Duodenal mucosa (tissue), 2 donors: ENCODE measurements at regions not wholly inside any gene's neighbourhood (a gene's known extent, or its start where the extent isn't known, plus 50 kb on each side); places are given as distances from the start of the nearest gene placed in this dataset.

Experiments
- H3K27ac ChIP-seq: one replicate; pipeline ENCODE4 v1.7.0; 2013; ENCODE audit warnings: low read depth, low read length
- H3K27me3 ChIP-seq, 2 donors: one replicate each; pipeline ENCODE4 v1.7.0; 2013; ENCODE audit warnings: low read length in 2 of 2, control low read depth in 1 of 2; ENCODE audit not compliant: insufficient read depth in 2 of 2, control insufficient read depth in 1 of 2
- H3K36me3 ChIP-seq, 2 donors: one replicate each; pipeline ENCODE4 v1.7.0; 2013; ENCODE audit warnings: low read length in 2 of 2, control low read depth in 1 of 2; ENCODE audit not compliant: insufficient read depth in 2 of 2, control insufficient read depth in 1 of 2
- H3K4me1 ChIP-seq, 2 donors: one replicate each; pipeline ENCODE4 v1.7.0; 2013; ENCODE audit warnings: low read length in 2 of 2, control low read depth in 1 of 2; ENCODE audit not compliant: insufficient read depth in 2 of 2, control insufficient read depth in 1 of 2
- H3K4me3 ChIP-seq, 2 donors: one replicate each; pipeline ENCODE4 v1.7.0; 2013; ENCODE audit warnings: low read length in 2 of 2, low read depth in 1 of 2
- H3K9ac ChIP-seq, 2 donors: one replicate each; pipeline ENCODE4 v1.7.0; 2013; ENCODE audit warnings: low read length in 2 of 2, low read depth in 1 of 2
- H3K9me3 ChIP-seq, 2 donors: one replicate each; pipeline ENCODE4 v1.7.0; 2013; ENCODE audit warnings: low read length in 2 of 2, control low read depth in 1 of 2; ENCODE audit not compliant: control insufficient read depth in 1 of 2

GRCh38 chr5:96128204-96128864 is 166.7 kb upstream of the ELL2 start:
- Histone ChIP-seq H3K9ac (no peak overlapping the region), H3K36me3 (no peaks in the 10 kb centered on the region), H3K9me3 (no peaks in the 10 kb centered on the region), H3K27ac (no peak overlapping the region), H3K4me3 (no peak overlapping the region), H3K4me1 (peaks cover 0 to 8% of the 10 kb centered on the region in 2 donors), H3K27me3 (no peaks in the 10 kb centered on the region)

DNA sequence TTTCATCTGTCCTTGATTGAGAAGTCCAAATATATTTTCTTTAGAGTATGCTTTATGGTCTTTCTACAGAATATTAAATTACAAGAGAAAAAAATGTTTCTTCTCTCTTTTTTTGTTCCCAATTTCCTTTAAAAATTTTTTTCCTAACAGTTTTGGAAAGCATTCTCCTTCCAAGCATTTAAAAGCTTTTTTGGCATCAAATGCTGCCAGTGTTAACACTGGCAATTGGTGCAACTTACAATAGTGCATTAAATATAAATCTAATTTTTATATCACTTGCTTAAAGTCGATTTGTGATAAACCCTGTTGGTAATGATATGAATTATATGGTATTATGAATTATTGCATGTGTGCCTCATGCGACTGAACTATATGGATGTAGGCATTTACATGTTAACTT is 165.9 kb upstream of the ELL2 start:
- Histone ChIP-seq H3K4me3 (no peak overlapping the region), H3K9ac (no peak overlapping the region), H3K27me3 (no peaks in the 10 kb centered on the region), H3K27ac (no peak overlapping the region), H3K9me3 (no peaks in the 10 kb centered on the region), H3K36me3 (no peaks in the 10 kb centered on the region), H3K4me1 (peaks cover 0 to 8% of the 10 kb centered on the region in 2 donors)

GRCh38 chr5:96125231-96125891 is 163.7 kb upstream of the ELL2 start:
- no peak overlapping the region for H3K27ac ChIP-seq
- no peaks in the 10 kb centered on the region for H3K36me3 ChIP-seq
- H3K27me3 ChIP-seq: no peaks in the 10 kb centered on the region
- H3K9ac ChIP-seq: no peak overlapping the region
- H3K4me3 ChIP-seq: no peak overlapping the region
- H3K9me3 ChIP-seq: no peaks in the 10 kb centered on the region
- H3K4me1 ChIP-seq: peaks cover 0 to 8% of the 10 kb centered on the region in 2 donors

- H3K9me3 ChIP-seq: no peaks in the 10 kb centered on the region
- no peak overlapping the region for H3K4me3 ChIP-seq
- no peak overlapping the region for H3K27ac ChIP-seq
- H3K36me3 ChIP-seq: no peaks in the 10 kb centered on the region
- no peak overlapping the region for H3K9ac ChIP-seq
- H3K4me1 ChIP-seq: peaks cover 0 to 8% of the 10 kb centered on the region in 2 donors
- H3K27me3 ChIP-seq: no peaks in the 10 kb centered on the region
These were observed 162.9 kb upstream of the ELL2 start for GRCh38 chr5:96124589-96124988.

GRCh38 chr5:96123418-96123817 is 161.8 kb upstream of the ELL2 start:
- Histone ChIP-seq H3K27me3 (no peaks in the 10 kb centered on the region), H3K36me3 (no peaks in the 10 kb centered on the region), H3K9ac (no peak overlapping the region), H3K4me1 (peaks cover 0 to 8% of the 10 kb centered on the region in 2 donors), H3K9me3 (no peaks in the 10 kb centered on the region), H3K27ac (no peak overlapping the region), H3K4me3 (no peak overlapping the region)

DNA sequence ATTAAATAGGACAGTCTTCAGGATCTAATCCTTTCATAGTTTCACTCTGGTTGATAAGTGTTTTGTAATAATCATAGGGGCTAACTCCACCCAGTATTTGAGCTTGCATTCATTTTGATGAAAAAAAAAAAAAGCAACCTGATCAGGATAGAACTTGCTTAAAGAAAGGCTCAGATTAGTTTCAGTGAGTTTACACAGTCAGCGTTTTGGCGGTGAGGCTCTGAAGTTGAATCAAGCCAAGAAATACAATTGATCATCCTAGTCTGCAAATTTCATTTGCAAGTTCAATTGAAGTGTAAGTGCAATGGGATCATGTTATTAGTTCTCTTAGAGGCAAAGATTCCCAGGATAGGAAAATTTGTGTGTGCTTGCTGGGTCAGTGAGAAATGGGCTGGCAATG is 159.7 kb upstream of the ELL2 start:
- Histone ChIP-seq H3K4me3 (no peak overlapping the region), H3K9ac (no peak overlapping the region), H3K27me3 (no peaks in the 10 kb centered on the region), H3K4me1 (peaks cover 0 to 13% of the 10 kb centered on the region in 2 donors), H3K27ac (no peak overlapping the region), H3K9me3 (no peaks in the 10 kb centered on the region), H3K36me3 (no peaks in the 10 kb centered on the region)

GRCh38 chr5:96120120-96120519 is 158.5 kb upstream of the ELL2 start:
- H3K4me1 ChIP-seq: peaks cover under 1 to 11% of the 10 kb centered on the region in 2 donors
- H3K9me3 ChIP-seq: no peaks in the 10 kb centered on the region

DNA sequence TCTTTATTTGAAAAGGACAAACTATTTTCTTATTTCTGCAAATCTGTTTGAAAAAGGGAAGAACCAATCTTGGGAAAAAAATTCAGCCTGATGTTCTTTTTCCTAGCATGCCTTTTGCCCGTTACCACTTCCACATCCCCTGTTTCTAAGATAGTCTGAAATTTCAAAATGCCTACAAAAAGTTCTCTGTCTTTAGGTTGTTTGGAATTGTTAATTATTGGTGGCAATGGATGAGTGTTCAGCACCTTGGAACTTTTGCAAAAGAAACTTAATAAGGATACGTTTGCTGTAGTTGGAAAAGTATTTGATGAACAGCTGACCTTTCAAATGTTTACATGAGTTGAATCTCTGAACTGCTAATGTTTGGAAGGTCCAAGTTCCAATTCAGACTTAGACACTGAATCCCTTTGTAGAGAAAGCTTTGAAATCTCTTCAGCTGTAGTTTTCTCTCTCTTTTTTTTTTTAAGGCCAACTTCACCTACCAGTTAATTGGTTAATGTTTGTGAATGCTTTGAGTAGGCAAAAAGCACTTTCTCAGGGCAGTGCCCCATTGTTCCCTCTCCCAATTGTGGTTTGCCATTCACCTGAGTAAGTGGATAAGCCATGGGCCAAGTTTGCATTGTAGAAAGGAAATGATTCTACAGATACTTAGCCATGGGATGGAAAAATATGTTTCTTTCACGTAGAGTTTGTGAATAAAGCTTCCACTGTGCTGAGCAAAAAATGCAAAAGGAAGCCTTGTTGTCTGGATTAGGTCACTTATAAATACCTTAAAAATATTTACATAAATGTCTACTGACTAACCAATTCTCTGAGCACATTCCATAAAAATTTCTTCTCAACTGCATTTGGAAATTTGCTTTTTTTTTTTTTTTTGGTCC is 156.4 kb upstream of the ELL2 start:
- Histone ChIP-seq H3K36me3 (no peaks in the 10 kb centered on the region), H3K9me3 (no peaks in the 10 kb centered on the region), H3K27me3 (no peaks in the 10 kb centered on the region), H3K4me3 (no peak overlapping the region), H3K27ac (no peak overlapping the region), H3K4me1 (peaks cover 10 to 31% of the 10 kb centered on the region in 2 donors), H3K9ac (no peak overlapping the region)

More at GRCh38 chr5:96120120-96120519, 158.5 kb upstream of the ELL2 start:
- Histone ChIP-seq H3K4me3 (no peak overlapping the region), H3K27ac (no peak overlapping the region), H3K27me3 (no peaks in the 10 kb centered on the region), H3K9ac (no peak overlapping the region), H3K36me3 (no peaks in the 10 kb centered on the region)

DNA sequence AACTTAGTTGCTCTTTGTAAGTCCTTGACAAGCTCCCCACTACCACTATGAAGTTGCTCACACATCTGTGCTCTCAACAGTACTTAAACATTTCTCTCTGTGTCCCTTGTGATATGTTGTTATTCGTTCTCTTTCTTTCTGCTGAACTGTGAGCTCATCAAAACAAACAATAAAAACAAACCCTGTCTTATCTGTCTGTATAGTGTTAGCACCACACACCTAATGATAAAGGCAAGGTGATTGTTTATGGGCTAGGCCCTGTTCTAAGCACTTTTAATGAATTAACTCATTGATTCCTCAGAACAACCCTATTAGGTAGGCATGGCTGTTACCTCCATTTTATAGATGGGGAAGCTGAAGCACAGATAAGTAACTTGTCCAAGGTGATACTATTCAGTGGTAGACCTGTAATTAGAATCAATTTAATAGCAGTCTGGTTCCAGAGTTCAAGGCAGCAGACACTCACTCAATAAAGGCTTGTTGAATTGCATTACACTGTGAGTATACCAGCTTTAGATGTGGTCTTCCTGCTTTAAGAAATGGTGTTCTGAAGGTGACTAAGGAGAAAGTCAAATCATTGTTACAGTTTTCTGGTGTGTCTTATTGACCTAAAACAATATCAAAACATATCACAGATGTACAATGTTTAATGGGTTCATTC is 153.6 kb upstream of the ELL2 start:
- Histone ChIP-seq H3K4me3 (no peak overlapping the region), H3K9me3 (no peaks in the 10 kb centered on the region), H3K9ac (no peak overlapping the region), H3K36me3 (no peaks in the 10 kb centered on the region), H3K27me3 (no peaks in the 10 kb centered on the region), H3K27ac (no peak overlapping the region), H3K4me1 (peaks cover 18 to 46% of the 10 kb centered on the region in 2 donors)
